ENCODE measurements at regions not wholly inside any gene's neighbourhood (a gene's known extent, or its start where the extent isn't known, plus 50 kb on each side); places are given as distances from the start of the nearest gene placed in this dataset.

GRCh38 chr11:38927993-38928392 lies 2330.0 kb upstream of the RAG2 start:
- Histone ChIP-seq H3K9ac (ENCODE audit: low read length) (no peak overlapping the region), H3K9me2 (ENCODE audit: insufficient read depth) (no peaks in the 10 kb centered on the region), H3K9me3 (ENCODE audit: control insufficient read depth in 1 of 2, insufficient read depth in 1 of 2, low read depth in 1 of 2, low read length in 2 of 2) (peaks cover 5 to 8% of the 10 kb centered on the region in 2 experiments; a peak in 2 of 4 replicates), H3K27me3 (ENCODE audit: insufficient read depth, low read length) (no peaks in the 10 kb centered on the region), H3K36me3 (ENCODE audit: control insufficient read depth in 1 of 2, insufficient read depth in 2 of 2, low read length in 2 of 2) (no peaks in the 10 kb centered on the region), H3K4me3 (replicated peaks in 1 of 2; ENCODE audit: low read depth in 1 of 2, low read length in 2 of 2) (no peak overlapping the region), H3K79me2 (ENCODE audit: insufficient read depth, low read length) (no peaks in the 10 kb centered on the region), H3K4me2 (ENCODE audit: low read length) (no peak overlapping the region), H4K20me1 (ENCODE audit: insufficient read depth) (no peaks in the 10 kb centered on the region), H2AFZ (ENCODE audit: low read depth, low read length, poor library complexity, severe bottlenecking) (no peak overlapping the region), H3K4me1 (ENCODE audit: control insufficient read depth in 1 of 2, insufficient read depth in 2 of 2, low read length in 2 of 2) (no peaks in the 10 kb centered on the region), H3K27ac (ENCODE audit: low read depth, low read length) (no peak overlapping the region)
- DNase-seq (ENCODE audit: low read depth, low spot score) = no peak
- intact Hi-C loops (cut with micrococcal nuclease) = no loop called here
- ChIA-PET POLR2A (no interaction called here), RAD21 (ENCODE audit: low non-redundant PET in 1 of 2, low total read pairs in 2 of 2, uncharacterized antibody in 2 of 2, unreplicated experiment in 2 of 2) (no interaction called here), CTCF (no interaction called here)
- BruUV-seq (replicated peaks) = no TSS peak
- no peak for ATAC-seq
- TF ChIP-seq CEBPB (IDR thresholded peaks at IDR 0.05; ENCODE audit: low read depth) = no peak
- TF ChIP-seq MAX (IDR thresholded peaks at IDR 0.05) = no peak

DNA sequence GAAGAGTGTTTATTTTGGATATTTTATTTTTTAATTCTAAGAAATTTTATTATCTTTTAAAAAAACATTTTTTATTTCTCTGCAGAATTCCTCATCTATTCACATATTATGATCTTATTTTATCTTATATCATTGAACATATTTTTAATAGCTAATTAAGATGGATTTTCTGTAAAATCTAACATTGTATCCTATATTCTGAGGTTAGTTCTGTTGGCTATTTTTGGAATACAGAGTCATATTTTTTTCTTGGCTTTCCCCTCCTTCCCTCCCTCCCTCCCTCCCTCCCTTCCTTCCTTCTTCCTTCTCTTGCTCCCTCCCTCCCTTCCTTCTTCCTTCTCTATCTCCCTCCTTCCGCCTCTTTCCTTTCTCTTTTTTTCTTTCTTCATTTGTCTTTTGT lies 2326.6 kb upstream of the RAG2 start:
- BruUV-seq (replicated peaks) = no TSS peak
- intact Hi-C loops (cut with micrococcal nuclease) = no loop called here

More for the DNA sequence above, 2326.6 kb upstream of the RAG2 start:
- Histone ChIP-seq H4K20me1 (ENCODE audit: insufficient read depth) (no peaks in the 10 kb centered on the region), H3K9ac (ENCODE audit: low read length) (no peak overlapping the region), H3K27ac (ENCODE audit: low read depth, low read length) (no peak overlapping the region), H3K9me3 (ENCODE audit: control insufficient read depth in 1 of 2, insufficient read depth in 1 of 2, low read depth in 1 of 2, low read length in 2 of 2) (peaks cover 4 to 9% of the 10 kb centered on the region in 2 experiments; a peak in 3 of 4 replicates), H3K4me2 (ENCODE audit: low read length) (no peak overlapping the region), H3K4me1 (ENCODE audit: control insufficient read depth in 1 of 2, insufficient read depth in 2 of 2, low read length in 2 of 2) (no peaks in the 10 kb centered on the region), H3K4me3 (replicated peaks in 1 of 2; ENCODE audit: low read depth in 1 of 2, low read length in 2 of 2) (no peak overlapping the region), H2AFZ (ENCODE audit: low read depth, low read length, poor library complexity, severe bottlenecking) (no peak overlapping the region), H3K36me3 (ENCODE audit: control insufficient read depth in 1 of 2, insufficient read depth in 2 of 2, low read length in 2 of 2) (no peaks in the 10 kb centered on the region), H3K27me3 (ENCODE audit: insufficient read depth, low read length) (no peaks in the 10 kb centered on the region), H3K79me2 (ENCODE audit: insufficient read depth, low read length) (no peaks in the 10 kb centered on the region), H3K9me2 (ENCODE audit: insufficient read depth) (no peaks in the 10 kb centered on the region)
- POLR2A ChIA-PET = no interaction called here
- CTCF ChIA-PET = no interaction called here
- ATAC-seq (no peak), DNase-seq (ENCODE audit: low read depth, low spot score) (no peak)
- TF ChIP-seq SIN3A (IDR thresholded peaks at IDR 0.05; ENCODE audit: low read depth) (no peak), TCF7L2 (IDR thresholded peaks at IDR 0.05; ENCODE audit: borderline replicate concordance, extremely low read depth, insufficient read depth, insufficient read length) (no peak), ZBTB33 (IDR thresholded peaks at IDR 0.05; ENCODE audit: extremely low read depth, insufficient replicate concordance, low read length) (no peak), SP1 (IDR thresholded peaks at IDR 0.05; ENCODE audit: low read depth) (no peak), SRF (IDR thresholded peaks at IDR 0.05; ENCODE audit: low read depth) (no peak), ZFX (IDR thresholded peaks at IDR 0.05) (no peak), POLR2A (IDR thresholded peaks at IDR 0.05; ENCODE audit: borderline replicate concordance, extremely low read depth, insufficient read depth, insufficient read length) (no peak)
- TF ChIP-seq, protein P1, sequence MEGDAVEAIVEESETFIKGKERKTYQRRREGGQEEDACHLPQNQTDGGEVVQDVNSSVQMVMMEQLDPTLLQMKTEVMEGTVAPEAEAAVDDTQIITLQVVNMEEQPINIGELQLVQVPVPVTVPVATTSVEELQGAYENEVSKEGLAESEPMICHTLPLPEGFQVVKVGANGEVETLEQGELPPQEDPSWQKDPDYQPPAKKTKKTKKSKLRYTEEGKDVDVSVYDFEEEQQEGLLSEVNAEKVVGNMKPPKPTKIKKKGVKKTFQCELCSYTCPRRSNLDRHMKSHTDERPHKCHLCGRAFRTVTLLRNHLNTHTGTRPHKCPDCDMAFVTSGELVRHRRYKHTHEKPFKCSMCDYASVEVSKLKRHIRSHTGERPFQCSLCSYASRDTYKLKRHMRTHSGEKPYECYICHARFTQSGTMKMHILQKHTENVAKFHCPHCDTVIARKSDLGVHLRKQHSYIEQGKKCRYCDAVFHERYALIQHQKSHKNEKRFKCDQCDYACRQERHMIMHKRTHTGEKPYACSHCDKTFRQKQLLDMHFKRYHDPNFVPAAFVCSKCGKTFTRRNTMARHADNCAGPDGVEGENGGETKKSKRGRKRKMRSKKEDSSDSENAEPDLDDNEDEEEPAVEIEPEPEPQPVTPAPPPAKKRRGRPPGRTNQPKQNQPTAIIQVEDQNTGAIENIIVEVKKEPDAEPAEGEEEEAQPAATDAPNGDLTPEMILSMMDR (IDR thresholded peaks at IDR 0.05 in 2 of 3, conservative IDR thresholded peaks at IDR 0.05 in 1 of 3; ENCODE audit: borderline replicate concordance in 1 of 3, insufficient read depth in 1 of 3, low read depth in 2 of 3, low read length in 2 of 3) = no peak
- RAD21 ChIA-PET (ENCODE audit: low non-redundant PET in 1 of 2, low total read pairs in 2 of 2, uncharacterized antibody in 2 of 2, unreplicated experiment in 2 of 2) = no interaction called here
